ENCODE measurements at regions not wholly inside any gene's neighbourhood (a gene's known extent, or its start where the extent isn't known, plus 50 kb on each side); places are given as distances from the start of the nearest gene placed in this dataset.
"Not testable (repeated sequence)": the region's sequence is repeated elsewhere in the genome, so short reads cannot be mapped to it uniquely, and the experiment has no call there.

- peak; percentile 9 to 27 for DNase-seq (ENCODE audit: low read depth in 2 of 2)
These were observed 56.6 kb upstream of the GOLGA8N start for GRCh38 chr15:32536507-32537172.

GRCh38 chr15:32536057-32536493 lies 57.2 kb upstream of the GOLGA8N start:
- DNase-seq (ENCODE audit: low read depth in 2 of 2), result not testable (repeated sequence)

GRCh38 chr15:32535150-32535898 lies 57.9 kb upstream of the GOLGA8N start:
- not testable (repeated sequence) for DNase-seq (ENCODE audit: low read depth in 2 of 2)

DNA sequence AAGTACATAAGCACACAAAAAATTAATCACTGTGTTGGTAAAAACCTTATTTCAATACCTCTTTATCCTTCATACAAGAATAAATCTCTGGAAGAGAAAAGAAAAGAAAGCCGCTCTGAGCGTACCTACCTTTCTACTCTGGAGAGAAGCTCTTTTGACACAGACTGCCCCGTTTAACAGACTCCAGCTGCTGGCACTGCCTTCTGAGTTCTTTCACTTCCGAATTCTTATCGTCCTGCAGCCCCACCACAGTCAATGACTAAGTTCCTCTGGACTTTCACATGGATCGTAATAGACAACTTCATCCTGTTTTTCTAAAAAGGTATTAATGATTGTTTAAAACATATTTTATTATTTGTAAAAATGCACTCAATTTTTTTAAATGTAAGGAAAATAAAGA lies 67.5 kb upstream of the GOLGA8O start:
- not testable (repeated sequence) for DNase-seq (ENCODE audit: low read depth in 2 of 2)

DNA sequence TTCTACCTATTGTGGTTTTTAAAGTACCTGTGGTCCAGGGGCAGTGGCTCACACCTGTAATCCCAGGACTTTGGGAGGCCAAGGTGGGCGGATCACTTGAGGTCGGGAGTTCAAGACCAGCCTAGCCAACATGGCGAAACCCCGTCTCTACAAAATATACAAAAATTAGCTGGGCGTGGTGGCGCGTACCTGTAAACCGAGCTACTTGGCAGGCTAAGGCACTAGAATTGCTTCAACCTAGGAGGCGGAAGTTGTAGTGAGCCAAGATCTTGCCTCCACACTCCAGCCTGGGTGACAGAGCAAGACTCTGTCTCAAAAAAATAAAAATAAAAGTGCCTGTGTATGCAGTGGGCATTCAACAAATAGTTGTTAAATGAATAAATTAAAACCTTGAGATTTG lies 67.0 kb upstream of the GOLGA8O start:
- not testable (repeated sequence) for DNase-seq (ENCODE audit: low read depth in 2 of 2)

- DNase-seq (ENCODE audit: low read depth in 2 of 2), result not testable (repeated sequence)
These were observed 63.5 kb upstream of the GOLGA8O start for GRCh38 chr15:32518976-32519375.

- DNase-seq (ENCODE audit: low read depth in 2 of 2), result not testable (repeated sequence)
These were observed 62.6 kb upstream of the GOLGA8O start for GRCh38 chr15:32518013-32518412.

DNA sequence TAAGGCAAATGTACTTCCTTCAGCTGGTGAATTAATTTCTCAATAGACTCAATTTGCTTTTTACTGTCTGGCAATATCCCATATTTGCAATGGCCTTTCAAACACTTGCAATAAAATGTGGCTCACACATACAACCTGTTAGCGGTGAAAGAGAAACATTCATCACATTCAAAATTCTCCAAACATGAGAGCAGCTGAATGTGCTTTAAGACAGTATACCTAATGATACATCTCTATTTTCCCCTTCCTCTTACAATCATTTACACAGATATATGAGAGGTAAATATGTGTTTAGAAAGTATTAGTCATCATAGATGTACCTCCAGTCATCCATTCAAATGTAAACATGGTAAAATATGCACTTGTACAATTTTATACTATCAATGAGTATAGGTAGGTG lies 61.5 kb upstream of the GOLGA8O start:
- not testable (repeated sequence) for DNase-seq (ENCODE audit: low read depth in 2 of 2)

DNA sequence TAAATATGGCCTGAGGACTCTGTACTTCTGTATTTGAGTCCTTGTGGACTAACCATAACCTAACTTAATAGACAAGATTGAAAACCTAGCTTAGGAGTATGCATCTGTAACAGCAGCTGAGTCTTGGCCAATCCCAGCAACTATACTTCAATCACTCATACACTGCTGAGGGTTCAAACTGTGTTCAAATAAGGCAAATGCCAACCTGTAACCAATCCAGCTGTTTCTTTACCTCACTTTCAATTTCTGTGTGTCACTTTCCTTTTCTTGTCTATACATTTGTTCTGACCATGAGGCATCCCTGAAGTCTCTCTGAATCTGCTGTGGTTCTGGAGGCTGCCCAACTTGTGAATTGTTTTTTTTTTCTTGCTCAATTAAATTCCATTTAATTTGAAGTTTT lies 57.9 kb upstream of the GOLGA8O start:
- DNase-seq (ENCODE audit: low read depth in 2 of 2), result not testable (repeated sequence)

DNA sequence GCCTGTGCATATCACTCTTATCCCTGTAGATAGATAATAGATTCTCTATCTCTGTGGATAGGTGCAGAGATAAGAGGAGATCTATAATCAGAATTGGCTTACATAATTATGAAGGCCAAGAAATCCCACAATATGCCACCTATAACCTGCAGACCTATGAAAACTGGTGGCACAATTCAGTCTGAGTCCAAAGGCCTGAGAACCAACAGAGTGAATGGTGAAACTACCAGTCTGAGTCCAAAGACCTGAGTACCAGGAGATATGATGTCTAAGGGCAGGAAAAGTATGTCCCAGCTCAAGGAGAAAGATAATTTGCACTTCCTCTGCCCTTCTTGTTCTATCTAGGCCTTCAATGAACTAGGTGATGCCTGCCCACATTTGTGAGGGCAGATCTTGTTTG lies 54.6 kb upstream of the GOLGA8O start:
- DNase-seq (ENCODE audit: low read depth in 2 of 2), result not testable (repeated sequence)

DNA sequence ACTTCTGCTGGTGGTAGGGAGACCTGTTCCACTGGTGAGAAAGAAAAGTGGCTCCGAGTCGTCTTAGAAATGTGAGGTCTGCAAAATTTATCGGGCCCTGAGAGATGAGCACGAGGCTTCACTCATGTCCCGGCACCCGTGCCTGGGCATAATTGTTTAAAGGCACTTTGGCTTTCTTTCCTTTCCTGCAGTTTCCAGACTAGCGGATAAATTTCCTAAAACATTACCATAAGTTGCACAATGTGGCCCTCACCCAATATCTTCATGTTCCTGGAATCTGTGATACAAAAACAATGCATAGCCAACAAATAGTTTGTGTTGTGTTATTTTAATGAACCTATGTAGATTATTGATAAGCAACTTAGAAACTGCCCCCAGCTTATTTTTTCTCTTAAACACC lies 52.6 kb upstream of the GOLGA8O start:
- DNase-seq (ENCODE audit: low read depth in 2 of 2), result not testable (repeated sequence)

DNA sequence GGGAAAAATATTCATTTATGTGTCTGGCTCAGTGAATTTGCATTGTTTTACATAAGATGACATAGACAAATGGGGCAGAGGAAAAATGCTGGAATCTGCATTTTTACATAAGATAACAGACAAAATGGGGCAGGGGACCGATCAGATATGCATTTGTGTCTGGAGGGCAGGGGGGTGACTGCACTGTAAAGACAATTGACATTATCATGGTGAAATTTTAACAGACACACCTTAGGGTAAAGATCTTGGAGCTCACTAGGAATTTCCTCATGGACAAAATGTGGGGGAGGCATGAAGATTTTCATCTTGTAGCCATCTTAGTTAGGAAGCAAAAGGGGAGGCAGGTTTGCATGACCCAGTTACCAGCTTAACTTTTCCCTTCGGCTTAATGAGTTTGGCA lies 51.4 kb upstream of the GOLGA8O start:
- not testable (repeated sequence) for DNase-seq (ENCODE audit: low read depth in 2 of 2)

- DNase-seq (ENCODE audit: low read depth in 2 of 2), result not testable (repeated sequence)
These were observed 50.2 kb upstream of the GOLGA8O start for GRCh38 chr15:32505633-32506032.

Data from stimulated activated CD4-positive, alpha-beta T cell treated with anti-CD3 and anti-CD28 coated beads, Interleukin-1b, Interleukin-23, amount 100 ng/mL, for 4 hours (primary cell).